Heart right ventricle (tissue), 16 donors: ENCODE measurements at regions not wholly inside any gene's neighbourhood (a gene's known extent, or its start where the extent isn't known, plus 50 kb on each side); places are given as distances from the start of the nearest gene placed in this dataset.
A peak's percentile ranks its signal among the peaks of the same experiment; 100 is the strongest.

Experiments used
- ATAC-seq, 8 donors: fragments of 200-7000 bp; cut with Tn5 transposase; one replicate each; pipeline ENCODE4 v1.9.1; 2020; ENCODE audit warnings: mild to moderate bottlenecking in 8 of 8, moderate library complexity in 8 of 8, moderate number of reproducible peaks in 1 of 8
- DNase-seq, 2 donors: peaks; one replicate each; pipeline ENCODE4 v3.0.0-alpha.2; 2020
- H3K27ac ChIP-seq, 10 donors: fragments of 200-600 bp; sonication (generic) in 2 of 10; one replicate each; pipeline versions ENCODE4 v1.5.0 to v1.8.0; 2020 to 2022; ENCODE audit warnings: mild to moderate bottlenecking in 3 of 10
- H3K27me3 ChIP-seq, 7 donors: fragments of 200-600 bp; one replicate each; pipeline ENCODE4 v1.8.0; 2021 to 2022; ENCODE audit warnings: mild to moderate bottlenecking in 2 of 7
- H3K36me3 ChIP-seq, 9 donors: fragments of 200-600 bp; sonication (generic) in 1 of 9; one replicate each; pipeline versions ENCODE4 v1.5.0 to v1.8.0; 2020 to 2022; ENCODE audit warnings: mild to moderate bottlenecking in 2 of 9
- H3K4me1 ChIP-seq, 9 donors: fragments of 200-600 bp; sonication (generic) in 1 of 9; one replicate each; pipeline versions ENCODE4 v1.5.0 to v1.8.0; 2020 to 2022; ENCODE audit warnings: mild to moderate bottlenecking in 4 of 9
- H3K4me3 ChIP-seq, 10 donors: fragments of 200-600 bp; sonication (generic) in 2 of 10; one replicate each; pipeline versions ENCODE4 v1.5.0 to v1.8.0; 2020 to 2022; ENCODE audit warnings: mild to moderate bottlenecking in 7 of 10, moderate library complexity in 2 of 10
- H3K9me3 ChIP-seq, 11 donors: fragments of 200-600 bp in 10 of 11; sonication (generic) in 2 of 11; one replicate each; pipeline versions ENCODE4 v1.5.0 to v1.8.0; 2013 to 2022; ENCODE audit warnings: mild to moderate bottlenecking in 2 of 11, control low read depth in 1 of 11, moderate library complexity in 1 of 11
- CTCF ChIP-seq, 9 donors: fragments of 200-600 bp; sonication (generic) in 2 of 9; IDR thresholded peaks; one replicate each; pipeline versions ENCODE4 v1.5.0 to v1.8.0; 2021 to 2022; ENCODE audit warnings: antibody characterized with exemption in 9 of 9, mild to moderate bottlenecking in 5 of 9, moderate library complexity in 1 of 9
- WGBS, 2 donors: extraction: QIAGEN DNeasy Blood & Tissue Kit; methylation state at CpG; one replicate each; pipeline ENCODE4 v1.1.7; 2013; ENCODE audit warnings: inconsistent platforms in 1 of 2; 5-methylcytosine and 5-hydroxymethylcytosine counted together
- intact Hi-C, 10 donors: fragments of 100-400 bp; cut with DNase I; formaldehyde crosslinking; loops; one replicate each; pipeline versions ENCODE4 v1.11.1 to v1.14.2; 2022
- donor health status: Arrhythmogenic right ventricular cardiomyopathy.
- donor health status: ischemic (EF 13 %, LVEDD 7.1; RV severe dilation, severe dysfunction).
- donor health status: healthy with polysubstance abuse.
- donor health status: DM: no; HTN: yes; CAD: no.
- donor health status: DM: no; HTN: no; CAD: no.
- donor health status: ischemic (EF 25% LVEDD 6.9; RV normal size, moderate dysfunction).
- donor health status: ischemic (EF 25% LVEDD 5.7; RV mildly dilated, moderate dysfunction).
- donor health status: healthy.
- donor health status: DM: yes; HTN: yes; CAD: no.
- donor health status: Ischemic cardiomyopathy.
- donor health status: ischemic (EF 35%, LVEDD 5.7; RV mildly dilated, moderate dysfunction).
- donor health status: nonischemic (EF 11% LVEDD 7.7; RV severe dilation, severe dysfunction).
- donor health status: DM: yes; HTN: yes; CAD: no.
- donor health status: PGD.
- donor health status: ischemic (EF 29% LVEDD 5.4; RV normal size, mild dysfunction).
- donor health status: nonischemic (EF 23%, LVEDD 6.1; RV moderate dilation, normal function).

DNA sequence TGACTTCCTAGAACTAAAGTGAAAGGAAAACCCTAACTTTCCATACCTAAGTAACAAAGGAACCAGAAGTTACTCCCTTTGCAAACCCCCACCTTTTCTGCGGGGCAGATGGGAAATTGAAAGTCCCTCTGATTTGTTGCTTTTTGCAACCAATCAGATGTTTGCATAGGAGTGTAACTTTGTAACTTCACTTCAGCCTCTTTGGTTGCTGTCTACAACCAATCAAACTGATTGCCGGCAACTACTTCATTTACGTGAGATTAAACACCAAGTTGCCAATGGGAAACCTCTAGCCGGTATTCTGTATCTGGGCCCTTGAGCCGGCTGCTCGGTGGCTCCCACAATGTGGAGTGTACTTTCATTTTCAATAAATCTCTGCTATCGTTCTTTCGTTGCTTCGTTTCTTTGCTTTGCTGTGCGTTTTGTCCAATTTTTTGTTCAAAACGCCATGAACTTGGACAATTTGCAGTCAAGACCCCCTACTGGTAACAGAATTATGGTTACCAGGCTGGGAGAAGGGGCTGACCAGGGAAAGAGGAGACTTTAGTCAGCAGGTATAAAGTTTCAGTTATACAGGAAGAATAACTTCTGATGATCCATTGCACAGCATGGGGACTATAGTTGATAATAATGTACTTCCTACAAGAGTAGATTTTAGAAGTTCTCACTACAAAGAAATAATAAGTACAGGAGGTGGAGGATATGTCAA is 69.2 kb upstream of the RGS2 start:
- Histone ChIP-seq H3K9me3 (peaks cover 0 to 10% (median 0%) of the 10 kb centered on the region in 11 donors), H3K4me3 (peak overlapping the region in 3 of 10 donors; percentile 5 to 21 (median 9)), H3K27me3 (no peaks in the 10 kb centered on the region), H3K4me1 (no peaks in the 10 kb centered on the region), H3K36me3 (no peaks in the 10 kb centered on the region), H3K27ac (no peak overlapping the region)
- DNase-seq: no peak
- 91 to 92% methylated on average over 11 of the region's 11 CpGs for WGBS, 2 donors
- ATAC-seq: no peak
- no peak for TF ChIP-seq CTCF (IDR thresholded peaks at IDR 0.05)
- intact Hi-C loops: no loop called here

DNA sequence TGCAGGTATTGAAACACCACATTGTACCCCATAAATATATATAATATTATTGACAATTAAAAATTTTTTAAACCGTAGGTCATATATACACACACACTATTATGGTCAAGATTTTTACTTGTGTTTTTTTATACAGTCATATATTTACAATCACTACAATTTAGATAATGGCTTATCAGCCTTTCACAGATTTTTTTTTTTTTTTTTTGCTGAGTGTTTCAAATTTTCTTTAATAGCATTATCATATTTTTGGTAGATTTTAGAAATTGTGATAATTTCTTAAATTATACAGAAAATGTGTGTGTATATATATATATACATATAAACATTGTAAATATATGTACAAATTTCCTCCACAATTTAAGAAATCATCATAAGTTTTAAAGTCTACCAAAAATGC is 68.6 kb upstream of the RGS2 start:
- no peak for TF ChIP-seq CTCF (IDR thresholded peaks at IDR 0.05)
- DNase-seq: no peak
- Histone ChIP-seq H3K27me3 (no peaks in the 10 kb centered on the region), H3K36me3 (no peaks in the 10 kb centered on the region), H3K4me1 (no peaks in the 10 kb centered on the region), H3K9me3 (peaks cover 0 to 10% (median 0%) of the 10 kb centered on the region in 11 donors), H3K4me3 (no peak overlapping the region), H3K27ac (no peak overlapping the region)
- intact Hi-C loops: no loop called here
- WGBS, 2 donors: 98% methylated on average over 1 of the region's 1 CpG
- ATAC-seq: no peak

DNA sequence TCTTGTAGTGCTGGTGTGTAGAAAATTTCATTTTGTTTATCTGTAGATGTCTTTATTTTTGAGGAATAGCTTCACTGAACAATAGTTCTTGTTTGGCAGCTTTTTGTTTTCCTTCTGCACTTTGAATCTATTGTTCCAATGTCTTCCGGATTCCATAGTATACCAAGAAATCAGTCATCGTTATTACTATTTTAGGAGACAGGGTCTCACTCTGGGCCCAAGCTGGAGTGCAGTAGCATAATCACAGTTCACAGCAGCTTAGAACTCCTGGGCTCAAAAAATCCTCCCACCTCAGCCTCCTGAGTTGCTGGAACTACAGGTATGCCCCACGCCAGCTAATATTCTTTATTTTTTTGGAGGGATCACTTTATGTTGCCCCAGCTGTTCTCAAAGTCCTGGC is 67.7 kb upstream of the RGS2 start:
- DNase-seq: no peak
- no peaks in the 10 kb centered on the region for H3K4me1 ChIP-seq
- H3K36me3 ChIP-seq: no peaks in the 10 kb centered on the region
- WGBS, 2 donors: 88 to 96% methylated on average over 3 of the region's 3 CpGs
- intact Hi-C loops: no loop called here
- no peaks in the 10 kb centered on the region for H3K27me3 ChIP-seq
- TF ChIP-seq CTCF (IDR thresholded peaks at IDR 0.05): no peak
- H3K27ac ChIP-seq: no peak overlapping the region
- ATAC-seq: no peak
- no peak overlapping the region for H3K4me3 ChIP-seq
- peaks cover 0 to 10% (median 0%) of the 10 kb centered on the region in 11 donors for H3K9me3 ChIP-seq

DNA sequence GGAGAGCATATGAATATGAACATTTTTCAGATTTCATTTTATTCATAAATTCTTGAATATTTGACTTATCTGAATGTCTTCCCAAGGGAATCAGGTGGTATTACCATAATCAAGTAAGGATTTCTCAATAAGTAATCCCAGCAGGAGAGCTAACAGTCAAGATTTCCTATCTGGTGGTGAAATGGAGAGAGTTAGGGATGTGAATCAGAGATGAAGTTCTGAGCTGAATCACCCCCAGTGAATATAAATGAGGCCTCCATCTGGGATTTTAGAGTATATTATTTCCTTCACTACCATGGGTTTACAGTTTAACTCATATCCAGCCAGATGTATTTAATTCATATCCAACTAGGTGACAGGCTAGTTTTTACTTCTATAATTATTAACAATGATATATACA is 61.5 kb upstream of the RGS2 start:
- DNase-seq (no peak), ATAC-seq (no peak)
- intact Hi-C loops: no loop called here
- no peaks in the 10 kb centered on the region for H3K9me3 ChIP-seq
- no peaks in the 10 kb centered on the region for H3K27me3 ChIP-seq
- H3K36me3 ChIP-seq: no peaks in the 10 kb centered on the region
- H3K4me1 ChIP-seq: peaks cover 0 to 18% (median 3%) of the 10 kb centered on the region in 9 donors
- no peak overlapping the region for H3K4me3 ChIP-seq
- TF ChIP-seq CTCF (IDR thresholded peaks at IDR 0.05): no peak
- no peak overlapping the region for H3K27ac ChIP-seq
